ENCODE measurements at regions not wholly inside any gene's neighbourhood (a gene's known extent, or its start where the extent isn't known, plus 50 kb on each side); places are given as distances from the start of the nearest gene placed in this dataset.

DNA sequence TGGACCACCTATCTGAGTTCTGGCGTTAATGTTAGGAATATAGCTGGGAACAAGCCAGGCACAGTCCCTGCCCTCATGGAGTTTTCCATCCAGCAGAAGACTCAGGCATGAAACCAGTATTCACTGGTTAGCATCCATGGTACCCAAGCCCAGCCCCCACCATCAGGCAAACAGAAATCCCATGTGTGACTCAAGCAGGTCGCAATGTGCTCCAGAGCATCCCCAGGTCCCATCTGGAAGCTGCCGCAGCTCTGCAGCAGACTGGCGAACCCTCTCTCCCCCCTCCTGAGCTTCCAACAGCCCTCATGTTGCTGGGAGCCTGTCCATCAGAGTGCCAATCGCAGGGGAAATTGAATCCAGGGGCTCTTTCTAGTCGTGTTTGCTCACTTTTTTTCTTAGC is 174.2 kb downstream of the RRAGC start:
- BruUV-seq (replicated peaks): no TSS peak
- WGBS (ENCODE audit: insufficient coverage, low coverage, missing lambda C conversion rate): 4% methylated on average over 6 of the region's 6 CpGs
- Histone ChIP-seq H3K9me3 (replicated peaks; ENCODE audit: control insufficient read depth, insufficient read depth, low read depth, low read length) (no peaks in the 10 kb centered on the region), H3K9ac (ENCODE audit: insufficient read depth in 1 of 2, low read depth in 2 of 2, low read length in 2 of 2) (no peak overlapping the region), H3K36me3 (ENCODE audit: control insufficient read depth, insufficient read depth, low read length) (no peaks in the 10 kb centered on the region), H3K9me1 (ENCODE audit: control insufficient read depth, insufficient read depth, low read length) (no peaks in the 10 kb centered on the region), H3K27me3 (ENCODE audit: control insufficient read depth in 2 of 2, insufficient read depth in 2 of 2, low read length in 2 of 2) (peaks cover 16 to 25% of the 10 kb centered on the region in 2 experiments), H2AFZ (ENCODE audit: low read depth, low read length) (no peak overlapping the region), H3K27ac (ENCODE audit: extremely low read depth, low read depth, low read length) (no peak overlapping the region), H3K4me2 (ENCODE audit: insufficient read depth, low read length) (no peak overlapping the region), H3K79me2 (ENCODE audit: control insufficient read depth, insufficient read depth, low read length) (no peaks in the 10 kb centered on the region), H4K20me1 (replicated peaks; ENCODE audit: control insufficient read depth, insufficient read depth, low read length) (no peaks in the 10 kb centered on the region), H3K4me1 (replicated peaks in 1 of 2; ENCODE audit: control insufficient read depth in 2 of 2, insufficient read depth in 2 of 2, low read length in 2 of 2) (no peaks in the 10 kb centered on the region), H3K4me3 (no peak overlapping the region)
- no peak for ATAC-seq
- TF ChIP-seq E2F3 (CRISPR knock-in tag; IDR thresholded peaks at IDR 0.05): no peak
- 0 out of 2 replicates have a peak, but pooled peaks have one; percentile 10 for TF ChIP-seq ZNF316 (IDR thresholded peaks at IDR 0.05)
- in situ Hi-C loops (cut with MboI) (no loop called here), intact Hi-C loops (cut with micrococcal nuclease) (no loop called here)
- ChIA-PET POLR2A (interaction anchor here (1.6 kb wide), 1 partner anchor 11 kb away, joined by 5 read pairs; no protein-coding TSS in a partner anchor), CTCF (ENCODE audit: low intra/inter-chr PET ratio) (no interaction called here)
- DNase-seq (ENCODE audit: extremely low read depth in 1 of 4, low spot score in 3 of 4): no peak
- no peak for FAIRE-seq

DNA sequence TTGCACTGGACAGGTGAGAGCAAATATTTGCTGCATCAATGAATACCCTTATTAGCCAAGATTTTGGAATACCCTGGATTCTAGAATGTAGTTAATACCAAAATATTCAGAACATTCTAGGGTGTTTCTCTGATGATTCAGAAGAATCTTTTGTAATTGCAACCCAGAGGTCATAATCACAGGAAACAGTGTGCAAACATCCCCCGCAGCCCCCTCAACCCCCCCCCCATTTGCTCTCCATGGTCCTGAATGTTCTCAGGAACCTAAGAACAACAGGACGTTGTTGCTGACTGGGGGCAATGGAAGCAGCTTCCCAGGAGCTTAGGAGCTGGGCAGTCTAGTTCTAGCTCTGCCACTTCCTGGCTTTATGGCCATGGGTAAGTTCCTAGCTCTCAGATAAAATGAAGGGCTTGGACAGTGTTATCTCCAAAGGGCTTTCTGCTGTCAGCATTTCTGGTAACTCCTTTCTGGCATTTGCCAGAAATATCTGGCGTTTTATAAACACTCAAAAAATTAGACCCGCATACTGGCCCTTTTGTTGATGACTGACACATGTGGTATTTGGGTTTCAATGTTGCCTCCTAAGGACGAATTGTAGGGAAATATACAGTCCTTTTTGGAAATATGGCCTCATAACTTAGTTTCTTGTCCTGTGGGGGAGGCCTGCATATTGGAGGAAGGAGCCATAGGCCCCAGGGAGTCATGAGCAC is 178.6 kb downstream of the RRAGC start:
- BruUV-seq (replicated peaks): no TSS peak
- no peaks in the 10 kb centered on the region for H3K36me3 ChIP-seq (ENCODE audit: control insufficient read depth, insufficient read depth, low read length)
- DNase-seq (ENCODE audit: extremely low read depth in 1 of 4, low spot score in 3 of 4) (peak; percentile 33 to 71 (median 65)), ATAC-seq (peak; percentile 63; the same call in 2 of the 3 replicates), FAIRE-seq (no peak)
- H2AFZ ChIP-seq (ENCODE audit: low read depth, low read length): no peak overlapping the region
- no peak overlapping the region for H3K9ac ChIP-seq (ENCODE audit: insufficient read depth in 1 of 2, low read depth in 2 of 2, low read length in 2 of 2)
- H3K4me2 ChIP-seq (ENCODE audit: insufficient read depth, low read length): no peak overlapping the region
- no peaks in the 10 kb centered on the region for H3K79me2 ChIP-seq (ENCODE audit: control insufficient read depth, insufficient read depth, low read length)
- H3K9me1 ChIP-seq (ENCODE audit: control insufficient read depth, insufficient read depth, low read length): no peaks in the 10 kb centered on the region
- no peaks in the 10 kb centered on the region for H3K4me1 ChIP-seq (replicated peaks in 1 of 2; ENCODE audit: control insufficient read depth in 2 of 2, insufficient read depth in 2 of 2, low read length in 2 of 2)
- 12% methylated on average over 5 of the region's 5 CpGs for WGBS (ENCODE audit: insufficient coverage, low coverage, missing lambda C conversion rate)
- ChIA-PET POLR2A (interaction anchor here (0.6 kb wide), 1 partner anchor 102 kb away, joined by 3 read pairs; no protein-coding TSS in a partner anchor), CTCF (ENCODE audit: low intra/inter-chr PET ratio) (no interaction called here)
- no peaks in the 10 kb centered on the region for H4K20me1 ChIP-seq (replicated peaks; ENCODE audit: control insufficient read depth, insufficient read depth, low read length)
- intact Hi-C loops (cut with micrococcal nuclease): no loop called here
- in situ Hi-C loops (cut with MboI): no loop called here
- H3K27me3 ChIP-seq (ENCODE audit: control insufficient read depth in 2 of 2, insufficient read depth in 2 of 2, low read length in 2 of 2): peaks cover 0 to 6% of the 10 kb centered on the region in 2 experiments; a peak in 3 of 5 replicates
- H3K4me3 ChIP-seq: no peak overlapping the region
- no peak overlapping the region for H3K27ac ChIP-seq (ENCODE audit: extremely low read depth, low read depth, low read length)
- no peaks in the 10 kb centered on the region for H3K9me3 ChIP-seq (replicated peaks; ENCODE audit: control insufficient read depth, insufficient read depth, low read depth, low read length)
- peak; percentile 89 for TF ChIP-seq MIER1 (IDR thresholded peaks at IDR 0.05; ENCODE audit: low read depth)
- TF ChIP-seq, protein P1, sequence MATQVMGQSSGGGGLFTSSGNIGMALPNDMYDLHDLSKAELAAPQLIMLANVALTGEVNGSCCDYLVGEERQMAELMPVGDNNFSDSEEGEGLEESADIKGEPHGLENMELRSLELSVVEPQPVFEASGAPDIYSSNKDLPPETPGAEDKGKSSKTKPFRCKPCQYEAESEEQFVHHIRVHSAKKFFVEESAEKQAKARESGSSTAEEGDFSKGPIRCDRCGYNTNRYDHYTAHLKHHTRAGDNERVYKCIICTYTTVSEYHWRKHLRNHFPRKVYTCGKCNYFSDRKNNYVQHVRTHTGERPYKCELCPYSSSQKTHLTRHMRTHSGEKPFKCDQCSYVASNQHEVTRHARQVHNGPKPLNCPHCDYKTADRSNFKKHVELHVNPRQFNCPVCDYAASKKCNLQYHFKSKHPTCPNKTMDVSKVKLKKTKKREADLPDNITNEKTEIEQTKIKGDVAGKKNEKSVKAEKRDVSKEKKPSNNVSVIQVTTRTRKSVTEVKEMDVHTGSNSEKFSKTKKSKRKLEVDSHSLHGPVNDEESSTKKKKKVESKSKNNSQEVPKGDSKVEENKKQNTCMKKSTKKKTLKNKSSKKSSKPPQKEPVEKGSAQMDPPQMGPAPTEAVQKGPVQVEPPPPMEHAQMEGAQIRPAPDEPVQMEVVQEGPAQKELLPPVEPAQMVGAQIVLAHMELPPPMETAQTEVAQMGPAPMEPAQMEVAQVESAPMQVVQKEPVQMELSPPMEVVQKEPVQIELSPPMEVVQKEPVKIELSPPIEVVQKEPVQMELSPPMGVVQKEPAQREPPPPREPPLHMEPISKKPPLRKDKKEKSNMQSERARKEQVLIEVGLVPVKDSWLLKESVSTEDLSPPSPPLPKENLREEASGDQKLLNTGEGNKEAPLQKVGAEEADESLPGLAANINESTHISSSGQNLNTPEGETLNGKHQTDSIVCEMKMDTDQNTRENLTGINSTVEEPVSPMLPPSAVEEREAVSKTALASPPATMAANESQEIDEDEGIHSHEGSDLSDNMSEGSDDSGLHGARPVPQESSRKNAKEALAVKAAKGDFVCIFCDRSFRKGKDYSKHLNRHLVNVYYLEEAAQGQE (IDR thresholded peaks at IDR 0.05; ENCODE audit: borderline replicate concordance): peak; percentile 96
- TF ChIP-seq, protein P1 (CRISPR knock-in tag; IDR thresholded peaks at IDR 0.05; ENCODE audit: low read depth): peak; percentile 90
- TF ChIP-seq, protein P2, sequence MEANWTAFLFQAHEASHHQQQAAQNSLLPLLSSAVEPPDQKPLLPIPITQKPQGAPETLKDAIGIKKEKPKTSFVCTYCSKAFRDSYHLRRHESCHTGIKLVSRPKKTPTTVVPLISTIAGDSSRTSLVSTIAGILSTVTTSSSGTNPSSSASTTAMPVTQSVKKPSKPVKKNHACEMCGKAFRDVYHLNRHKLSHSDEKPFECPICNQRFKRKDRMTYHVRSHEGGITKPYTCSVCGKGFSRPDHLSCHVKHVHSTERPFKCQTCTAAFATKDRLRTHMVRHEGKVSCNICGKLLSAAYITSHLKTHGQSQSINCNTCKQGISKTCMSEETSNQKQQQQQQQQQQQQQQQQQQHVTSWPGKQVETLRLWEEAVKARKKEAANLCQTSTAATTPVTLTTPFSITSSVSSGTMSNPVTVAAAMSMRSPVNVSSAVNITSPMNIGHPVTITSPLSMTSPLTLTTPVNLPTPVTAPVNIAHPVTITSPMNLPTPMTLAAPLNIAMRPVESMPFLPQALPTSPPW (CRISPR knock-in tag; IDR thresholded peaks at IDR 0.05): peak; percentile 96

All from K562 (cell line).